PC-9 (cell line): ENCODE measurements at regions not wholly inside any gene's neighbourhood (a gene's known extent, or its start where the extent isn't known, plus 50 kb on each side); places are given as distances from the start of the nearest gene placed in this dataset.

Source experiments
- BruUV-seq: library from RNA; stranded (reverse); fragments of 400-500 nt; replicated peaks from 2 replicates; lab custom pipeline; 2021; lab: Mats Ljungman, UMichigan
- CTCF ChIA-PET: fragments of 300-600 bp; sonication (Branson Sonifier 250); formaldehyde crosslinking; loops from one replicate; lab custom pipeline; 2022; ENCODE audit warnings: antibody characterized with exemption; lab: Charles Lee
- POLR2A ChIA-PET: fragments of 300-600 bp; sonication (Branson Sonifier 250); formaldehyde crosslinking; loops from one replicate; lab custom pipeline; 2022; ENCODE audit warnings: antibody characterized with exemption; ENCODE audit not compliant: unreplicated experiment; lab: Charles Lee
- DNase-seq, 2 experiments: peaks; one replicate each; pipeline versions ENCODE4 v3.0.0 to v3.0.0-alpha.2; 2015 to 2022; ENCODE audit warnings: mixed read lengths in 1 of 2
- H2AFZ ChIP-seq: fragments of 200-600 bp; sonication (generic); 2 replicates; pipeline ENCODE4 v1.8.1; 2017; ENCODE audit warnings: antibody characterized with exemption
- H3F3A ChIP-seq: fragments of 200-600 bp; sonication (generic); 2 replicates; pipeline ENCODE4 v1.8.1; 2017; ENCODE audit warnings: antibody characterized with exemption, mild to moderate bottlenecking, low read depth; ENCODE audit not compliant: insufficient read depth
- H3K27ac ChIP-seq: fragments of 200-600 bp; sonication (generic); 2 replicates; pipeline ENCODE4 v1.6.1; 2016; ENCODE audit warnings: mixed run types
- H3K27me3 ChIP-seq: fragments of 200-600 bp; sonication (generic); 2 replicates; pipeline ENCODE4 v1.6.1; 2016; ENCODE audit warnings: low read depth, mixed run types; ENCODE audit not compliant: insufficient read depth
- H3K36me3 ChIP-seq: fragments of 200-600 bp; sonication (generic); 2 replicates; pipeline ENCODE4 v1.6.1; 2016; ENCODE audit warnings: low read depth, mixed run types
- H3K4me1 ChIP-seq: fragments of 200-600 bp; sonication (generic); replicated peaks from 2 replicates; pipeline ENCODE4 v1.6.1; 2016; ENCODE audit warnings: mixed run types; ENCODE audit not compliant: insufficient read depth
- H3K4me2 ChIP-seq: fragments of 200-600 bp; sonication (generic); 2 replicates; pipeline ENCODE4 v1.6.1; 2017; ENCODE audit warnings: mixed run types
- H3K4me3 ChIP-seq: fragments of 200-600 bp; sonication (generic); 2 replicates; pipeline ENCODE4 v1.6.1; 2016; ENCODE audit warnings: mixed run types
- H3K79me2 ChIP-seq: fragments of 200-600 bp; sonication (generic); 2 replicates; pipeline ENCODE4 v1.6.1; 2017; ENCODE audit warnings: low read depth, mixed run types
- H3K9me2 ChIP-seq: fragments of 200-600 bp; sonication (generic); 2 replicates; pipeline ENCODE4 v1.8.1; 2017; ENCODE audit warnings: mild to moderate bottlenecking; ENCODE audit not compliant: insufficient read depth
- H3K9me3 ChIP-seq: fragments of 200-600 bp; sonication (generic); 2 replicates; pipeline ENCODE4 v1.8.1; 2016; ENCODE audit warnings: low read depth; ENCODE audit not compliant: insufficient read depth
- H4K20me1 ChIP-seq: fragments of 200-600 bp; sonication (generic); 2 replicates; pipeline ENCODE4 v1.8.1; 2017; ENCODE audit not compliant: insufficient read depth
- CTCF ChIP-seq: fragments of 200-600 bp; sonication (generic); conservative IDR thresholded peaks from 2 replicates; pipeline ENCODE4 v1.6.1; 2017; ENCODE audit warnings: mixed run types, antibody characterized with exemption, mild to moderate bottlenecking, moderate library complexity
- EZH2 ChIP-seq: fragments of 200-600 bp; sonication (generic); IDR thresholded peaks from 2 replicates; pipeline ENCODE4 v1.8.0; 2017; ENCODE audit warnings: antibody characterized with exemption, low read depth
- intact Hi-C: fragments of 100-400 bp; cut with micrococcal nuclease; formaldehyde crosslinking; loops from one replicate; pipeline ENCODE4 v1.10.0; 2022; ENCODE audit not compliant: unreplicated experiment

- H4K20me1 ChIP-seq, result no peaks in the 10 kb centered on the region
- H3K27ac ChIP-seq, result no peak overlapping the region
- no peak for DNase-seq
- no peaks in the 10 kb centered on the region for H3F3A ChIP-seq
- intact Hi-C loops, result no loop called here
- H2AFZ ChIP-seq, result no peak overlapping the region
- ChIA-PET POLR2A (no interaction called here), CTCF (no interaction called here)
- no peak overlapping the region for H3K4me3 ChIP-seq
- no peaks in the 10 kb centered on the region for H3K9me2 ChIP-seq
- H3K79me2 ChIP-seq, result no peaks in the 10 kb centered on the region
- no peaks in the 10 kb centered on the region for H3K4me1 ChIP-seq
- no TSS peak for BruUV-seq
- no peaks in the 10 kb centered on the region for H3K36me3 ChIP-seq
- H3K27me3 ChIP-seq, result no peaks in the 10 kb centered on the region
- no peak overlapping the region for H3K4me2 ChIP-seq
- no peaks in the 10 kb centered on the region for H3K9me3 ChIP-seq
- TF ChIP-seq CTCF, result no peak
- no peak for TF ChIP-seq EZH2
These were observed 692.8 kb upstream of the LRRN3 start for GRCh38 chr7:110397927-110398660.

GRCh38 chr7:110399421-110399820 is 691.5 kb upstream of the LRRN3 start:
- intact Hi-C loops, result no loop called here
- CTCF ChIA-PET, result no interaction called here

GRCh38 chr7:110400411-110400810 is 690.5 kb upstream of the LRRN3 start:
- H3F3A ChIP-seq, result no peaks in the 10 kb centered on the region
- H4K20me1 ChIP-seq, result no peaks in the 10 kb centered on the region
- no peaks in the 10 kb centered on the region for H3K79me2 ChIP-seq
- POLR2A ChIA-PET, result no interaction called here
- no peak overlapping the region for H2AFZ ChIP-seq
- no peak overlapping the region for H3K4me3 ChIP-seq
- no peaks in the 10 kb centered on the region for H3K36me3 ChIP-seq
- no peak overlapping the region for H3K4me2 ChIP-seq
- no peak for DNase-seq
- H3K9me2 ChIP-seq, result no peaks in the 10 kb centered on the region
- TF ChIP-seq EZH2 (no peak), CTCF (no peak)
- no peaks in the 10 kb centered on the region for H3K9me3 ChIP-seq
- BruUV-seq, result no TSS peak
- no peaks in the 10 kb centered on the region for H3K27me3 ChIP-seq
- intact Hi-C loops, result no loop called here
- H3K4me1 ChIP-seq, result no peaks in the 10 kb centered on the region
- CTCF ChIA-PET, result interaction anchor here (0.6 kb wide), 1 partner anchor 1159 kb away, joined by 13 read pairs; no protein-coding TSS in a partner anchor
- H3K27ac ChIP-seq, result no peak overlapping the region

More at GRCh38 chr7:110399421-110399820, 691.5 kb upstream of the LRRN3 start:
- H3K27me3 ChIP-seq, result no peaks in the 10 kb centered on the region
- TF ChIP-seq CTCF (no peak), EZH2 (no peak)
- no peak overlapping the region for H3K4me3 ChIP-seq
- no peak overlapping the region for H3K4me2 ChIP-seq
- H3K36me3 ChIP-seq, result no peaks in the 10 kb centered on the region
- no peaks in the 10 kb centered on the region for H3K9me3 ChIP-seq
- no peaks in the 10 kb centered on the region for H3F3A ChIP-seq
- no peaks in the 10 kb centered on the region for H3K79me2 ChIP-seq
- H3K4me1 ChIP-seq, result no peaks in the 10 kb centered on the region
- no peak for DNase-seq
- no peaks in the 10 kb centered on the region for H3K9me2 ChIP-seq
- BruUV-seq, result no TSS peak
- no peaks in the 10 kb centered on the region for H4K20me1 ChIP-seq
- H2AFZ ChIP-seq, result no peak overlapping the region
- POLR2A ChIA-PET, result no interaction called here
- H3K27ac ChIP-seq, result no peak overlapping the region
